ENCODE measurements at regions not wholly inside any gene's neighbourhood (a gene's known extent, or its start where the extent isn't known, plus 50 kb on each side); places are given as distances from the start of the nearest gene placed in this dataset.

DNA sequence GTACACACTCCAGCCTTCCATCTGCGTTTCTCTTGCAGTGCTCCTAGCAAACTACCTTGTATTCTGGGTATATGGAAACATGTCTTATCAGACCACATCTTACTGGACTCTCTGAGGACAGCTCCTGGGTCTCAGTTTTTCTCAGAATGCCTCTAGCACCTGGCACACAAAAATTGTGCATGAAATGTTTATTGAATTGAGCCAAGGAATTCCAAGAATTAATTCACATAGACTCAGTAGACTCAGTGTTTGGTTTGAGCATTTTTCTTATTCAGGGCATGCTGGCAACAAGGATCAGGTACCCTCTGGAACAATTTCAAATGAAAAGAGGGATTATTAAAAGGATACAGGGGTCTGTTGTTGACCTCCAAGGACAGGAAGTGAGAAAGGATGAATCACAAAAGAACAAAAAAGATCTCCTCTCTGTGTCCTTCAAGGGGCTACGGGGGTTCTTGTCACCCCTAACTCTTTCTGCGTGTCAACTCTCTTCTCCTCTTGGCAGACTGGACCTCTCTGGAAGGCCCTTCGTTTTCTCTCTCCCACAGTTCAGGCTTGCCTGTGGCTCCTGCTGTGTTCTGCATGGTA is 270.0 kb upstream of the HES1 start:
- TF ChIP-seq, protein P1, sequence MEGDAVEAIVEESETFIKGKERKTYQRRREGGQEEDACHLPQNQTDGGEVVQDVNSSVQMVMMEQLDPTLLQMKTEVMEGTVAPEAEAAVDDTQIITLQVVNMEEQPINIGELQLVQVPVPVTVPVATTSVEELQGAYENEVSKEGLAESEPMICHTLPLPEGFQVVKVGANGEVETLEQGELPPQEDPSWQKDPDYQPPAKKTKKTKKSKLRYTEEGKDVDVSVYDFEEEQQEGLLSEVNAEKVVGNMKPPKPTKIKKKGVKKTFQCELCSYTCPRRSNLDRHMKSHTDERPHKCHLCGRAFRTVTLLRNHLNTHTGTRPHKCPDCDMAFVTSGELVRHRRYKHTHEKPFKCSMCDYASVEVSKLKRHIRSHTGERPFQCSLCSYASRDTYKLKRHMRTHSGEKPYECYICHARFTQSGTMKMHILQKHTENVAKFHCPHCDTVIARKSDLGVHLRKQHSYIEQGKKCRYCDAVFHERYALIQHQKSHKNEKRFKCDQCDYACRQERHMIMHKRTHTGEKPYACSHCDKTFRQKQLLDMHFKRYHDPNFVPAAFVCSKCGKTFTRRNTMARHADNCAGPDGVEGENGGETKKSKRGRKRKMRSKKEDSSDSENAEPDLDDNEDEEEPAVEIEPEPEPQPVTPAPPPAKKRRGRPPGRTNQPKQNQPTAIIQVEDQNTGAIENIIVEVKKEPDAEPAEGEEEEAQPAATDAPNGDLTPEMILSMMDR (IDR thresholded peaks at IDR 0.05), result no peak
- TF ChIP-seq EP300 (IDR thresholded peaks at IDR 0.05), result no peak
